ENCODE measurements at regions not wholly inside any gene's neighbourhood (a gene's known extent, or its start where the extent isn't known, plus 50 kb on each side); places are given as distances from the start of the nearest gene placed in this dataset.

DNA sequence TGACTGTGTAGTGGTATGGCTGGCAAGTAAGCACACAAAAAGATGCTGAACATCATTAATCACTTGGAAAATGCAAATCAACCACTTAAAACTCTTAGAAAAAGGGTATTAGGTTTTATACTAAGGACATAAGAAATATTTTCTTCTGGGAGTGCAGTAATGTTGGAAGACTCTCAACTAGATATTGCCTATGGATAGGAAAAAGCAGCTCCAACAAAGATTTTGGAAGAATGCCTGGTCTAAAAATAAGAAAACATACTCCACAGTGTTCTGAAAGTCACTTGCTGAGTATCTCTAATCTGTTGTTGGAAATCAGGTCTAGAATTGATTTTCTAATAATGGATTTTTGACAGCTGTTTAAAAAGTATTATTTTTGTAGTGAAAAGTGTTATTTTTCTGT is 50.8 kb upstream of the PHYHIPL start:
- Histone ChIP-seq H3K27me3 (ENCODE audit: insufficient read depth, low read length, poor library complexity, severe bottlenecking) (no peaks in the 10 kb centered on the region), H3K27ac (ENCODE audit: low read depth, low read length) (no peak overlapping the region), H3K9me3 (ENCODE audit: low read length) (no peaks in the 10 kb centered on the region), H3K36me3 (ENCODE audit: insufficient read depth, low read length) (no peaks in the 10 kb centered on the region), H3K4me1 (ENCODE audit: insufficient read depth, low read length) (no peaks in the 10 kb centered on the region), H3K4me3 (ENCODE audit: low read length) (no peak overlapping the region)
- DNase-seq = no peak
- Mint-ChIP-seq H3K27ac (no peak overlapping the region), H3K27me3 (no peaks in the 10 kb centered on the region), H3K4me1 (no peaks in the 10 kb centered on the region), H3K36me3 (no peaks in the 10 kb centered on the region), H3K9me3 (peaks cover 0 to 19% (median 3%) of the 10 kb centered on the region in 5 donors), H3K4me3 (no peak overlapping the region)
- ChIA-PET CTCF (no interaction called here), POLR2A (no interaction called here)

GRCh38 chr10:59126261-59126660 is 50.2 kb upstream of the PHYHIPL start:
- H3K9me3 ChIP-seq (ENCODE audit: low read length) = no peaks in the 10 kb centered on the region
- no peaks in the 10 kb centered on the region for H3K4me1 ChIP-seq (ENCODE audit: insufficient read depth, low read length)
- no peak overlapping the region for H3K4me3 Mint-ChIP-seq
- no peak overlapping the region for H3K27ac ChIP-seq (ENCODE audit: low read depth, low read length)
- ChIA-PET POLR2A (no interaction called here), CTCF (no interaction called here)
- H3K27me3 ChIP-seq (ENCODE audit: insufficient read depth, low read length, poor library complexity, severe bottlenecking) = no peaks in the 10 kb centered on the region
- no peaks in the 10 kb centered on the region for H3K4me1 Mint-ChIP-seq
- no peaks in the 10 kb centered on the region for H3K36me3 ChIP-seq (ENCODE audit: insufficient read depth, low read length)
- no peak for DNase-seq
- H3K27ac Mint-ChIP-seq = no peak overlapping the region
- H3K36me3 Mint-ChIP-seq = no peaks in the 10 kb centered on the region
- H3K9me3 Mint-ChIP-seq = peaks cover 0 to 13% (median 3%) of the 10 kb centered on the region in 5 donors
- no peaks in the 10 kb centered on the region for H3K27me3 Mint-ChIP-seq
- H3K4me3 ChIP-seq (ENCODE audit: low read length) = no peak overlapping the region

Measured in CD8-positive, alpha-beta memory T cell (primary cell).